Keratinocyte (primary cell): ENCODE measurements at regions not wholly inside any gene's neighbourhood (a gene's known extent, or its start where the extent isn't known, plus 50 kb on each side); places are given as distances from the start of the nearest gene placed in this dataset.

Experiments used
- DNase-seq: peaks from one replicate; pipeline ENCODE4 v3.0.0-alpha.2; 2011; ENCODE audit warnings: low read depth, missing footprints, low spot score
- FAIRE-seq: peaks from 2 replicates; lab custom pipeline; 2011; peaks lifted over from hg19 to GRCh38; lab: Jason Lieb, UNC
- H2AFZ ChIP-seq: 2 replicates; pipeline ENCODE4 v1.6.0; 2012; ENCODE audit warnings: low read length, control low read depth, inconsistent platforms; ENCODE audit not compliant: control insufficient read depth
- H3K27ac ChIP-seq: 2 replicates; pipeline ENCODE4 v1.5.1; 2011; ENCODE audit warnings: low read length; ENCODE audit not compliant: control insufficient read depth, insufficient read depth
- H3K27me3 ChIP-seq: 3 replicates; pipeline ENCODE4 v1.6.0; 2011; ENCODE audit warnings: low read length; ENCODE audit not compliant: control insufficient read depth, insufficient read depth; ENCODE audit errors: extremely low read depth
- H3K36me3 ChIP-seq, 2 experiments: 2 replicates in 1 of 2; 3 replicates in 1 of 2; pipeline ENCODE4 v1.5.1; 2011; ENCODE audit warnings: low read length in 2 of 2, mild to moderate bottlenecking in 1 of 2; ENCODE audit not compliant: control insufficient read depth in 2 of 2, insufficient read depth in 2 of 2; ENCODE audit errors: extremely low read depth in 1 of 2
- H3K4me1 ChIP-seq: 3 replicates; pipeline ENCODE4 v1.5.1; 2011; ENCODE audit warnings: low read length; ENCODE audit not compliant: control insufficient read depth, insufficient read depth; ENCODE audit errors: extremely low read depth
- H3K4me2 ChIP-seq: 3 replicates; pipeline ENCODE4 v1.6.0; 2011; ENCODE audit warnings: low read depth, low read length; ENCODE audit not compliant: control insufficient read depth, insufficient read depth; ENCODE audit errors: extremely low read depth
- H3K4me3 ChIP-seq, 3 experiments: fragments of 200-600 bp in 1 of 3; sonication (generic) in 1 of 3; 2 replicates in 2 of 3; 3 replicates in 1 of 3; pipeline ENCODE4 v1.5.1; 2011 to 2016; ENCODE audit warnings: low read length in 3 of 3, mild to moderate bottlenecking in 3 of 3, control low read depth in 2 of 3, inconsistent platforms in 1 of 3, low read depth in 1 of 3, mixed read lengths in 1 of 3, mixed run types in 1 of 3, moderate library complexity in 1 of 3; ENCODE audit not compliant: control insufficient read depth in 2 of 3, insufficient read depth in 2 of 3; ENCODE audit errors: extremely low read depth in 1 of 3
- H3K79me2 ChIP-seq: 2 replicates; pipeline ENCODE4 v1.6.0; 2012; ENCODE audit warnings: low read length; ENCODE audit not compliant: control insufficient read depth, insufficient read depth
- H3K9ac ChIP-seq: 3 replicates; pipeline ENCODE4 v1.6.0; 2011; ENCODE audit warnings: low read length; ENCODE audit not compliant: control insufficient read depth, insufficient read depth; ENCODE audit errors: extremely low read depth
- H3K9me1 ChIP-seq: 3 replicates; pipeline ENCODE4 v1.6.0; 2011; ENCODE audit warnings: low read length; ENCODE audit not compliant: control insufficient read depth, insufficient read depth; ENCODE audit errors: extremely low read depth
- H3K9me3 ChIP-seq: 2 replicates; pipeline ENCODE4 v1.5.1; 2012; ENCODE audit warnings: low read depth, low read length; ENCODE audit not compliant: control insufficient read depth
- H4K20me1 ChIP-seq: 3 replicates; pipeline ENCODE4 v1.6.0; 2011; ENCODE audit warnings: low read length; ENCODE audit not compliant: control insufficient read depth, insufficient read depth; ENCODE audit errors: extremely low read depth
- EZH2 ChIP-seq: IDR thresholded peaks from one replicate; pipeline ENCODE4 v1.6.1; 2012; ENCODE audit warnings: inconsistent platforms, mild to moderate bottlenecking, low read length, moderate library complexity
- dilution Hi-C: fragments of 300-500 bp; cut with MboI; formaldehyde crosslinking; loops from one replicate; pipeline ENCODE4 v1.7.0; 2020; ENCODE audit warnings: low sequenced_read_pairs; ENCODE audit not compliant: extremely low pct_ligation_motif_present
- TF ChIP-seq, protein P1 (sequence below), 3 experiments: IDR thresholded peaks in 1 of 3; conservative IDR thresholded peaks in 1 of 3; optimal IDR thresholded peaks in 1 of 3; 2 replicates in 2 of 3; 3 replicates in 1 of 3; pipeline versions ENCODE3 to v1.5.1; 2011; ENCODE audit warnings: low read length in 3 of 3, mild to moderate bottlenecking in 3 of 3, moderate library complexity in 2 of 3, control low read depth in 1 of 3, inconsistent platforms in 1 of 3; ENCODE audit not compliant: insufficient read depth in 2 of 3; ENCODE audit errors: extremely low read depth in 1 of 3

- DNase-seq (no peak), FAIRE-seq (no peak)
- H3K4me2 ChIP-seq: no peak overlapping the region
- H3K27me3 ChIP-seq: no peaks in the 10 kb centered on the region
- no peaks in the 10 kb centered on the region for H3K9me1 ChIP-seq
- H3K9me3 ChIP-seq: no peaks in the 10 kb centered on the region
- H4K20me1 ChIP-seq: no peaks in the 10 kb centered on the region
- no peak overlapping the region for H3K27ac ChIP-seq
- TF ChIP-seq EZH2: no peak
- TF ChIP-seq, protein P1, sequence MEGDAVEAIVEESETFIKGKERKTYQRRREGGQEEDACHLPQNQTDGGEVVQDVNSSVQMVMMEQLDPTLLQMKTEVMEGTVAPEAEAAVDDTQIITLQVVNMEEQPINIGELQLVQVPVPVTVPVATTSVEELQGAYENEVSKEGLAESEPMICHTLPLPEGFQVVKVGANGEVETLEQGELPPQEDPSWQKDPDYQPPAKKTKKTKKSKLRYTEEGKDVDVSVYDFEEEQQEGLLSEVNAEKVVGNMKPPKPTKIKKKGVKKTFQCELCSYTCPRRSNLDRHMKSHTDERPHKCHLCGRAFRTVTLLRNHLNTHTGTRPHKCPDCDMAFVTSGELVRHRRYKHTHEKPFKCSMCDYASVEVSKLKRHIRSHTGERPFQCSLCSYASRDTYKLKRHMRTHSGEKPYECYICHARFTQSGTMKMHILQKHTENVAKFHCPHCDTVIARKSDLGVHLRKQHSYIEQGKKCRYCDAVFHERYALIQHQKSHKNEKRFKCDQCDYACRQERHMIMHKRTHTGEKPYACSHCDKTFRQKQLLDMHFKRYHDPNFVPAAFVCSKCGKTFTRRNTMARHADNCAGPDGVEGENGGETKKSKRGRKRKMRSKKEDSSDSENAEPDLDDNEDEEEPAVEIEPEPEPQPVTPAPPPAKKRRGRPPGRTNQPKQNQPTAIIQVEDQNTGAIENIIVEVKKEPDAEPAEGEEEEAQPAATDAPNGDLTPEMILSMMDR (optimal IDR thresholded peaks at IDR 0.05 in 1 of 3, IDR thresholded peaks at IDR 0.05 in 1 of 3, conservative IDR thresholded peaks at IDR 0.05 in 1 of 3; ENCODE audit: extremely low read depth in 1 of 3, insufficient read depth in 2 of 3, low read length in 3 of 3): no peak
- no peaks in the 10 kb centered on the region for H3K79me2 ChIP-seq
- dilution Hi-C loops: no loop called here
- no peaks in the 10 kb centered on the region for H3K36me3 ChIP-seq
- no peak overlapping the region for H2AFZ ChIP-seq
- H3K4me1 ChIP-seq: no peaks in the 10 kb centered on the region
- no peak overlapping the region for H3K4me3 ChIP-seq
- H3K9ac ChIP-seq: no peak overlapping the region
Measured at GRCh38 chr9:10674586-10674985, 61.8 kb upstream of the PTPRD start.

DNA sequence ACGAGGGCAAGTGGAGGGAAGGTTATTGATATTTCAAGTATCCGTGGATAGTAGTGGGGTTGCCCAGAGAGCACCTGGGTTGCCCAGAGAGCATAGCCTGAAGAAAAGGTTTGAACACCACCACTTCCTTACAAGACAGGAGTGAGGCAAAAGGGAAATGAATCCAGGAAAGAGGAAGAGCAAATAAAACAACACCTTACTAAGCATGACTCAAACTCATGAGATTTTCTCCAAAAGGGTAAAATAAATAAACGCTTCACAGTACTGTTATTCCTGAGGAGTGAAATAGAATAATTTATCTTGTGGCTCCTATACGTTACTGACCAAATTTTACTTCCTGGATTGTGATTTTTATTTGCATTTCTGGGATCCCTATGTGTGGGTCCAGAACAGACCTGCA lies 65.2 kb upstream of the PTPRD start:
- Histone ChIP-seq H3K27ac (no peak overlapping the region), H3K79me2 (no peaks in the 10 kb centered on the region), H3K9ac (no peak overlapping the region), H3K27me3 (no peaks in the 10 kb centered on the region), H3K36me3 (no peaks in the 10 kb centered on the region), H3K4me3 (no peak overlapping the region), H3K9me1 (no peaks in the 10 kb centered on the region), H2AFZ (no peak overlapping the region), H4K20me1 (no peaks in the 10 kb centered on the region), H3K9me3 (no peaks in the 10 kb centered on the region), H3K4me1 (no peaks in the 10 kb centered on the region), H3K4me2 (no peak overlapping the region)
- TF ChIP-seq, protein P1 (optimal IDR thresholded peaks at IDR 0.05 in 1 of 3, IDR thresholded peaks at IDR 0.05 in 1 of 3, conservative IDR thresholded peaks at IDR 0.05 in 1 of 3; ENCODE audit: extremely low read depth in 1 of 3, insufficient read depth in 2 of 3, low read length in 3 of 3): no peak
- TF ChIP-seq EZH2: no peak
- dilution Hi-C loops: no loop called here
- DNase-seq (no peak), FAIRE-seq (no peak)
